Effector CD8-positive, alpha-beta T cell (primary cell): ENCODE measurements at regions not wholly inside any gene's neighbourhood (a gene's known extent, or its start where the extent isn't known, plus 50 kb on each side); places are given as distances from the start of the nearest gene placed in this dataset.

Source experiments
- DNase-seq: peaks from one replicate; lab custom pipeline; 2025; lab: John Stamatoyannopoulos, UW

DNA sequence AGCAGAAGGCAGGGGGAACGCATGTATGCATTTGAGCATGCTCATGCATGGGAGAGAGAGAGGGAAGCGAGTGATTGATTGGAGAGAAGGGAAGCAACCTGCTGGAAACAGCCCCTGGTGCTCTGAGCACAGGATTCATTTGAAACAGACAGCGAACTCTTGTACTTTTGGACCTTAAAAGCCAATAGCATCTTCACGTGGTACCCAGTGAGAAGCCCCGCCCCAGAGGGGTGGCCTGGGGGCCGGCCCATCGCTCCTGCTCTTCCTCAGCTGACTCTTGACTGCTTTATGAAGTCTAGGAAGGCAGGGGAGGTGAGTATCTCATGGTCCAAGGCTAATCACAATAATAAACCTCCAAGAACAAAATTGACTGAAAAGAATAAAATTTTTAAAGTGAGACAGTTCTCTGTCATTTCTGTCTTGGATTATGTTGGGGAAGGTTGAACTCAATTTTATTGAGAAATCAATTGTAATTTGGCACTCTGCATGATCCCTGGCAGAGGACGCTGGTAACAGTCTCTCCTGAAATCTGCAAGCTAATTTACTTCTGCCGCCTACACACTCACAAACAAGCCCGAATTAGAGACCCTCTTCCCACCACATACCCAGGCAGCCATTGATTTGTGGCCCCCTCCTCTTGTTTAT, 168.2 kb upstream of the PPARGC1A start:
- no peak for DNase-seq

DNA sequence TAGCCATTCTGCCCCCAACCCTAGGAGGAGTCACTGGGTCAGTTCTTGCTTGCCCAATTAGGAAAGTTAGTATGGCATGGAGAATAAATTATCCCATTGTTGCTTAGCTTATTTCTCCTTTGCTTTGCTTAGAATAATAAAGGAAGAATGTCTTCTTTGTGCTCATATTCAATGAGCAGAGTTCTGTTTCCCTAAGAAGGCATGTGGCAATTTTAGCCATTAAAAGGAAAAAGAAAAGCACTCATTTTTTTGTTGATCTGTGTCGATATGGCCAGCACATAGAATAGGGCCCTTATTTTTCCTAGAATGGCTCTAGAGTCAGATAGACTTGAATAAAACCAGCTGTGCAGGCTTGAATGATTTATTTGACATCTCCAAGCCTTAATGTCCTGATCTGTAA, 166.4 kb upstream of the PPARGC1A start:
- DNase-seq, result no peak

- no peak for DNase-seq
Measured at GRCh38 chr4:24055623-24056022, 165.8 kb upstream of the PPARGC1A start.

- DNase-seq, result no peak
Measured at GRCh38 chr4:24054910-24055309, 165.1 kb upstream of the PPARGC1A start.

DNA sequence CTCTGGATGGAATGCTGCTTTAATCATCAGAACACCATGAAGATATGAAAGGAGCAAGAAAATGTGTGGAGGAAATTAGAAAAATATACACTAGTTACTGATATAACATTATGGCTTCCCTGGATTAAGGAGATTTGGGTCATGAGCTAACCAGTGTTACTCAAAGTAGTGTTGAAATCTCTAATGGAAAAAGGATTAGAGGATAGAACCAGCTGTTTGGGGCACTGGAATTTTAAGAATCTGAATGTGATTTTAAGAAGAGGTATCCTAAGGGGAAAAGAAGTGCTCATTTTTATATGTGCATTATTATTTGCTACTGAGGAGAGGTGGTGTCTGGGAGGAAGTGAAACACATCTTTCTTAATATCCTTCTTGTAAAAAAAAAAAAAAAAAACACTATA, 164.1 kb upstream of the PPARGC1A start:
- no peak for DNase-seq

DNA sequence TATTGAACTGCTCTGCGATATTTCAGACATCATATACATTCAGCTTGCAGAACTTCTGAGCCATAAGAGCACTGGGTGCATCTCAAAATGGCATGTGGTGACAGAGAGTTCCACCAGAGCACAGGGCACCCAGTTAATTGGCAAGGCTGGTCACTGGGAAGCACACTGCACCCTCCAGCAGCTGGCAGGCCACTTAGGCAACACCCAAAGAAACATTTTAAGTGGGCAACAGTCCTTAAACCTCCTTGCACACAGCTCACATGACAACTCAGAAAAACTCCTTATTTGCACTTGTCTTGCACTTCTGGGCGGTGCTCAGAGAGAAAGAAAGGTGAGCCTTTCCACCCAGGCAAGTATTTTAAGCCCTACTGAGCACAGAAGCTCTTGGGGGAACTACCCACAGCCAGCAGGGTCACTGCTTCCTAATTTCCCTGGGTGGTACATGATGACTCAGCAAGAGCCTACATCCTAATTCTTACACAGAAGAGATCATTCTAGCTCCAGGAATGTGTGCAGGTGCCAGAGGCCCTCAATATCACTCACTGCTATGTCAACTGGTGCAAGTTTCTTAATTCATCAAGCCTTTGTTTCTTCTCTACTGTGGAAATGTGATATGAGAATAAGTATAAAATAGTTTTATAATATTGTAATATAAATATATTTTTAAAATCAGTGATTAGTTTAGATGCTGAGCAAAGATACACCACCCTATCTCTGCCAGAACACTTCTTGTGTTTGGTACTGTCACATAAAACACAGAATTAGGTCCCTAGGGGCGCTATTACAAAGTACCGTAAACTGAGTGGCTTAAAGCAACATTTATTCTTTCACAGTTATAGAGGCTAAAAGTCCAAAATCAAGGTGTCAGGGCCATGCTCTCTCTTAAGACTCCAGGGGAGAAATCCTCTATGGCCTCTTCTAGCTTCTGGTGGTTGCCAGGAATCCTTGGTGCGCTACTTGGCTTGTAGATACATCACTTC, 155.1 kb upstream of the PPARGC1A start:
- no peak for DNase-seq

- no peak for DNase-seq
Measured at GRCh38 chr4:24042094-24042493, 152.2 kb upstream of the PPARGC1A start.

GRCh38 chr4:24040811-24041210, 151.0 kb upstream of the PPARGC1A start:
- no peak for DNase-seq

- DNase-seq, result no peak
Measured at GRCh38 chr4:24033626-24034025, 143.8 kb upstream of the PPARGC1A start.

DNA sequence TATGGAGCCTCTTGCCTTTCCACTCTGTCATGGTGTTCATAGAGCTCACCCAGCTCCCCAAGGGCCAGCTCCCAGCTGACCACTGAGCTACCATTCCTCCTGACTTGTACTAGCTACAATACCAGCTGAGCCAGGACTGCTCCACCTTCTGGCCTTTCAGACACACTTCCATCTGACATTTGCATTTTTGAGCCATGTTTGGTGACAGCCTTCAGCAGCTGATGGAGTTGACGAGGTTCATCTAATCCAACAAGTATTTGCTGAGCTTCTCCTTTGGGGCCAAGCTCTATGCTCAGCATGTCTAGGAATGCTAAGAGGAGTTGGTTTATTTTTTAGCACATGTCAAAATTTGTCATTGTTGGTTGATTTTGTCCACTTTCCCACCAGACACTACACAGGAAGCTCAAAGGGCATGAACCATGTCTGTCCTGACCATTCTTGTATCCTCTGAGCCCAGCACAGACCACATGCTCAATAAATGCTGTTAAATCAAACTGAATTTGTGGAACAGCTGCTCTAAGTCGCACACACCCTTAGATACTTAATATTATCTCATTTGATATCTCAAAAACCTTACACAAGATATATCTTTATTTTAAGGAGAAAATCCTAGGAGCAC, 142.6 kb upstream of the PPARGC1A start:
- DNase-seq, result no peak

- no peak for DNase-seq
Measured at GRCh38 chr4:24026596-24026995, 136.7 kb upstream of the PPARGC1A start.

DNA sequence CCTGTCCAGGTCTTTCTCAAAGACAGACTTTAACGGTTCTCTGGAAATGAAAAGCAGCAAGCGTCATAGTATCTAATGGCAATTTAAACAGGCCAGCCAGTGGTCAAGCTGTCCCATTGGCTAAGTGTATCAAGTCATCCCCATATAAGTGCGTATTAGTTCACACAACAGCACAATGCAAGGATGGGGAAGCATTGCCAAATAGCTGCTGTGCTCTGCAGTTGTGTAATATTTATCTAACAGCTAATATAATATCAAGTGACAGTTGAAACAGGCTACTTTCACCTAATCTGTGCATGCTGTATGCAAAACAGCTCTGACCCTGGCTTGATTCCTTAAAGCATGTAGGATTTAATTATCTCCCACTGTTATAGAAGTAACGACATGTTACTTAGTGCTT, 134.8 kb upstream of the PPARGC1A start:
- no peak for DNase-seq

GRCh38 chr4:24024157-24024556, 134.3 kb upstream of the PPARGC1A start:
- no peak for DNase-seq

DNA sequence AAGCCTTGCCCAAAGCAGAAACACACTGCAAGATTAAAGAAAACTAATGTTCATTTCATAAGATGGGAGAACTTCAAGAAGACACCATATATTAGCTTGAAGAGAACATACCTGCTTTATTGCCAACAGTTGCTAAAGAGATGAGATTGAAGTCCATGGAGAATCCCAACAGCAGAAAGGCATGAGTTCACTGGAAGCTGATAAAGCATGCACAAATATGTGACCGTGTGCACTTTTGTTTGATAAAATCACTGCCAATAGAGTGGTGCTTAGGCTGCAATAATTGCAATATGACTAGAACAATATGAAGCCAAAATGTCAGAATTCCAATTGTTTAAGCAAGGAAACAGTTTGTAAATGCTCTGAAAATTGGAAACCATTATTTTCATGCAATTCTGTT, 125.9 kb upstream of the PPARGC1A start:
- DNase-seq, result no peak

DNA sequence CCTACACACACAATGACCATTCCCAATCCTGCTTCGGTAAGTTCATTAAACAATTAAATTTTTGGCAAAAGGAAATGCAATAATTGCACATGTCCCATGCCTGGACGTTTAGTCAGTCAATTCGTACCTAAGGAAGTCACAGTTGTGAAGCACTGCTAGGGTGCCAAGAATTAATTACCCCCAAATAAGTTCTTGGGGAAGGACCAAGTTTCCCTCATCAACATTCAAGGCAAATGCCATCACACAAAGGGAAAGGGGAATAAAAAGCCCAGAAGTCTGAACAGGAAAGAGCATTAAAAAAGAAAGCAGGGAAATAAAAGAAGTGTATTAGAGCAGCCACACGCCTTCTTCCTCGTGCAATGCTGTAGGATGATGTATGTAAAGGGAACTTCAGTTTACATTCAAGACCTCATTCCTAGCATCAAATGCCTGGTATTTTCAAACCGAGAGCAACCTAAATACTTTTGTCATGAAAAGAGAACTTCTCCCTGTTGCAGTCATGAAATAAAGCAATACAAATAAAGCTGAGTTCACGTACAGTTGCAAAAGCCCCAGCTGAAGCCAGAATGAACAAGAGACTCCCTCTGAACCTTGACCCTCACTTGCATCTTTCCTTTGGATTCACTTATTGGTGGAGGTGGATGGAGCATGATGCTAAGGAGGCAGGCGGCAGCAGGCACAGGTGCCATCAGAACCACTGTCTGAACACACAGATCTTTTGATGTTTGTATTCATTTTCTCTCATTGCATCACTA, 124.0 kb upstream of the PPARGC1A start:
- DNase-seq, result no peak

DNA sequence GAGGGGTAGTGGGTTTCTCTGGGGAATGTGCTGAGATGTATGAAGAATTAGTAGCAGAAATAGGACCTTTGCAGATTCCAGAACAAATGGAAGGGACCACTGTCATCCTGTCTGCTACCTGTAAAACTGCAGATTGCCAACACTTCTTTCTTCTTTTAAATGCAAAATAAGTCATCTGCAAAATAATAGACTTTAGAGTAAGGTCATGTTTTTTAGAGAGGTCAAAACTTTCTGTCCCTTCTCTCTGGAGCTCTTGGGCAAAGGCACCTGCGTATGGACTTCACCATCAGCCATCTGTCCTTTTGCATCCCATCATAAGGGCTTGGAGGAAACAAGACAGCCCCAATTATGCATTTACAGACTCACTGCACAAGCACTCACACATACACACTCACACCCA, 121.1 kb upstream of the PPARGC1A start:
- DNase-seq, result no peak

GRCh38 chr4:24010573-24010972, 120.7 kb upstream of the PPARGC1A start:
- no peak for DNase-seq

DNA sequence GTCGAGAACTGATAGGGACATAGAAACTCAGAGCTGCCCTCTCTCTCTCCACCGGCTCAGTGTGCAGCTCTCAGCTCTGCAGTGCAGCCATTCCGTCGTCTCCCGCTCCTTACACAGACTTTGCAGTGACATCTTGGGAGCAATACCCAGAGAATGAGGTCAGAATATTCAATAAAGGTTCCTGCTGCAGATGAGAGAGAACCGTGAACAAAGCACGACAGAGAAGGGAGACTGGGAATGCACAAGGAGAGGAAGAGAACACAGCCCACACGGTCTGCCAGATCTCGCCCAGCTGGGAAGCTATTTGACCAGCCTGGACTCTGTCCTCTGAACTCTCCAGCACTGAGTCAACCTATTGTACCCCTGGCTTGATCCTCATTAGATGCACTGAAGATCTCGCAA, 118.0 kb upstream of the PPARGC1A start:
- DNase-seq, result no peak

DNA sequence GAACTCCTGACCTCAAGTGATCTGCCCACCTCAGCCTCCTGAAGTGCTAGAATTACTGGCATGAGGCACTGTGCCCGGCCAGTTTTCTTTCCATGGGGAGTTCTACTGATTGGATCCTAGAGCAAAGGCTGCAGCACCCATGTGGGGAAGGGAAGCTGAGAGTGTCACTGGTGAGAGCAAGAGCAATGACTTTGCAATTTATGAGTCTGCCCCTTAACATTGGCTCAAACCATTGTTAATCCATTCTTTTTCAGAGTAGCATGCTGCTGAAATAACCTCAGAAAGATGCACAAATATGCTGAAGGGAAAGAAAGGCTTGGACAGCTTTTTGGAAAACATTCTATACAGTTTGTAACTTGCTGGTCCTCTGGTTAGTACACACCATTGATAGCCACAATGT, 116.4 kb upstream of the PPARGC1A start:
- DNase-seq, result no peak

DNA sequence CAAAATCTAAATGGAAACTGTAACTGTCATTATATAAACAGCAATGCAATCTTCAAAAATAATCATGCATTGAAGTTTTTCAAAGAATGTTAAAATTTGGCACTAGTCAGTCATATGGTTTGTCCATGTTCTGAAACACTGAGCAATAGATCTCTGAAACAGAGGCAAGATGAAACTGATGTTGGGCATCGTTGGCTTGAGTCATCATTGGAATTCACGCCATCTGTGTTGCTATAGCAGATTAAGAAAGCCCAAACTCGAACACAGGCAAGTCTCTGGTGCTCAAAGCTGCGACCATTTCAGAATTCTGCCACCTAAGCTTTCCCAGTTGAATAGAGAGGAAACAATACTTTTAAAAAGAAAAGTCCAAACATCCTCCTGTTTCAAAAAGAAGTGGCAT, 114.1 kb upstream of the PPARGC1A start:
- no peak for DNase-seq

DNA sequence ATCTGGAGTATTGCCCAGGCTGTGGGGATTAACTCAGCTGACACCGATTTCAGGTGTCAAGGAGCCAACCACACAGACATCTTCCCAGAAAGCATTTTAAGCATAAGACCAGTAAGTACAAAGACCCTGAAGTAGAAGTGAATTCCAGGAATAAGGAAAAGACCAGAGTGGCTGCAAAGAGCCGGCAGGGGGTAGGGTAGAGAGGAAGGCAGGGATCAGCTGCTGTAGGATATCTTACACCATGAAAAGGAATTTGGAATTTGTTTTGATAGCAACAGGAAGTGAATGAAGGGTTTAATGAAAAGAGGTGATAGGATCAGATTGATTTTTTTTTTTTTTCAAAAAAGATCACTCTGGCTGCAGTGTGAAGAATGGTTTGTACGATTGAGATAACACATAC, 113.6 kb upstream of the PPARGC1A start:
- DNase-seq, result no peak

DNA sequence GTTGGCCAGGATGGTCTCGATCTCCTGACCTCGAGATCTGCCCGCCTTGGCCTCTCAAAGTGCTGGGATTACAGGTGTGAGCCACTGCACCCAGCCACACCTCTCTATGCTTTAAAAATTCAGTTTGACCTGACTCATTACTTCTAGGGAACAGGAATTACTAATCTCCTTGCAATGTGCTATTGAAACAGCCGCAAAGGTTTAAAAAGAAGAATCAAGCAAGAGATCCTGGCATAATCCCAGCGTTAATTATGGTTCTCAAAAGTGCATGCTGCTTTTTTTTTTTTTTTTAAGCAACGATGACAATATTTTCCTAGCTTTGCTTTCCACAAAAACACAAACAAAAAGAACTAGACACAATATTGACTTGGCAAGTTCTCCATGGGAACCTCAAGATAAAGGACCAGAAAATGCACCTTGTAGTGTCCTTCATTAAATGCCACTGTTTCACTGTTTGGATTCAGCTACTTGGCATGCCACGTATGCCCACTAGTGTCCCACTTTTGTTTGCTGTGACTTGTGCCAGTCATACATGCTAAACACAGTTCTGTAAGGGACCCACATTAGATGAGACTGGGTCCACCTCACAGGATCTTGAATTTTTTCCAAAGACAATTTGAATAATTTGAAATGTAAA, 112.6 kb upstream of the PPARGC1A start:
- no peak for DNase-seq
